ENCODE measurements at regions not wholly inside any gene's neighbourhood (a gene's known extent, or its start where the extent isn't known, plus 50 kb on each side); places are given as distances from the start of the nearest gene placed in this dataset.

GRCh38 chr5:67880876-67881275 lies 334.7 kb upstream of the PIK3R1 start:
- TF ChIP-seq CTCF (IDR thresholded peaks at IDR 0.05; ENCODE audit: low read depth, low read length): no peak
- no peak for DNase-seq
- H3K9me3 ChIP-seq (ENCODE audit: severe bottlenecking): no peaks in the 10 kb centered on the region
- H3K36me3 ChIP-seq: no peaks in the 10 kb centered on the region
- H3K27ac ChIP-seq: no peak overlapping the region
- no peaks in the 10 kb centered on the region for H3K27me3 ChIP-seq (ENCODE audit: insufficient read depth, low read depth, severe bottlenecking)
- no peak overlapping the region for H3K4me3 ChIP-seq (ENCODE audit: low read depth, low read length)

DNA sequence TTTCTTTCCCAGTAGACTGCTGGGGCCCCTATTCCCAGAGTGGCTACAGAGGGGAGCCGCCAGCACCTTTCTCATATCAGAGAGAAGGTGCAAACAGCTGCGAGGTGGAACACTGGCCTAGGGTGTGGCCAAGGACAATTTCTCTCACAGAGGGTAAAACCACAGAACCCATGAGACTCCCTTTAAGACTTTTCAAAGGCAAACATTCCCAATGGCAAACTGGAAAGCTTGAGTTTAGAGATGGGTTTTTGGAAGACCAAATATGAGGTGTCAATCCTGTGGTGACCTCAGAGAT lies 335.1 kb upstream of the PIK3R1 start:
- no peaks in the 10 kb centered on the region for H3K36me3 ChIP-seq
- no peaks in the 10 kb centered on the region for H3K27me3 ChIP-seq (ENCODE audit: insufficient read depth, low read depth, severe bottlenecking)
- TF ChIP-seq CTCF (IDR thresholded peaks at IDR 0.05; ENCODE audit: low read depth, low read length): no peak
- no peak overlapping the region for H3K27ac ChIP-seq
- H3K9me3 ChIP-seq (ENCODE audit: severe bottlenecking): no peaks in the 10 kb centered on the region
- no peak overlapping the region for H3K4me3 ChIP-seq (ENCODE audit: low read depth, low read length)
- DNase-seq: no peak

- Histone ChIP-seq H3K4me3 (ENCODE audit: low read depth, low read length) (no peak overlapping the region), H3K27me3 (ENCODE audit: insufficient read depth, low read depth, severe bottlenecking) (no peaks in the 10 kb centered on the region), H3K27ac (no peak overlapping the region), H3K9me3 (ENCODE audit: severe bottlenecking) (no peaks in the 10 kb centered on the region), H3K36me3 (no peaks in the 10 kb centered on the region)
- DNase-seq: no peak
- no peak for TF ChIP-seq CTCF (IDR thresholded peaks at IDR 0.05; ENCODE audit: low read depth, low read length)
Measured at GRCh38 chr5:67879620-67880510, 335.7 kb upstream of the PIK3R1 start.

DNA sequence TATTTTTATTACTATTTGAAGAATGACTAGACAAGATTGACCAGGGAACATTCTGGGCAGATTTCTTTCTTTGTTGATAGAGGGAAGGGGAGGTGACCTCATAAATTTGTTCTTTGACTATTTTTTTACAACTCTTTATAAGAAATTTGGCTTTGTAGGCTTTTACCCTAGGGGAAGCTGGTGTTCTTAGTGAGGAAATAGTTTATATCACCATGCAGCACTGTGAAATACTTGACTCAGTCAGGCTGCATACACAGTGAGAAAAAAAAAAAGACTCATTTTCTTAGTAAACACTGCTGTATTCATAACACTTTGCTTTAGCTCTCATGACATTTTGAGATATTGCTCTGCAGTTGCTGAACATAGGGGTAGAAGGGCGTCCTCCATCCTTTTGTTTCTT lies 336.6 kb upstream of the PIK3R1 start:
- no peak overlapping the region for H3K4me3 ChIP-seq (ENCODE audit: low read depth, low read length)

DNA sequence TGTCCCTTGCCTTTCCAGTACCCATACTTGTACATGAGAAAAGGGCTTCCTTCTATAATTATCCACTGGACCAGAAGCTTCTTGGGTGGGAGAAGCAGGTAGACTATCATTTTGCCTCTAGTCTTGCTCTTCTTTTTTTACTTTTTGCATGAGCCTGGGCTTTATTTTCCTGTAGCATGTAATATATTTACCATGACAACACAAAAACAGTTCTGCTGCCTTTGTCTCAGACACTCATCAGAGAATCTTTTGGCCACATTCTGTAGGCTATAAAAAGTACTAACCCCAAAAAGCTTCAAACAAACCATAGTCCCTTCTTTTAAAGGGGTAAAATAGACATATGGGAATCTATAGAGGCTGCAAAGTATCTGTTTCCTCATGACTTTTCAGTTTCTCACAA lies 339.2 kb upstream of the PIK3R1 start:
- no peak overlapping the region for H3K27ac ChIP-seq
- DNase-seq: no peak
- TF ChIP-seq CTCF (IDR thresholded peaks at IDR 0.05; ENCODE audit: low read depth, low read length): no peak

More for the DNA sequence above, 336.6 kb upstream of the PIK3R1 start:
- Histone ChIP-seq H3K27me3 (ENCODE audit: insufficient read depth, low read depth, severe bottlenecking) (no peaks in the 10 kb centered on the region), H3K9me3 (ENCODE audit: severe bottlenecking) (no peaks in the 10 kb centered on the region), H3K27ac (no peak overlapping the region), H3K36me3 (no peaks in the 10 kb centered on the region)
- DNase-seq: no peak
- no peak for TF ChIP-seq CTCF (IDR thresholded peaks at IDR 0.05; ENCODE audit: low read depth, low read length)

GRCh38 chr5:67875601-67876000 lies 340.0 kb upstream of the PIK3R1 start:
- Histone ChIP-seq H3K4me3 (ENCODE audit: low read depth, low read length) (no peak overlapping the region), H3K36me3 (no peaks in the 10 kb centered on the region), H3K9me3 (ENCODE audit: severe bottlenecking) (no peaks in the 10 kb centered on the region), H3K27ac (no peak overlapping the region), H3K27me3 (ENCODE audit: insufficient read depth, low read depth, severe bottlenecking) (no peaks in the 10 kb centered on the region)
- TF ChIP-seq CTCF (IDR thresholded peaks at IDR 0.05; ENCODE audit: low read depth, low read length): no peak
- DNase-seq: no peak

More for the DNA sequence above, 339.2 kb upstream of the PIK3R1 start:
- Histone ChIP-seq H3K27me3 (ENCODE audit: insufficient read depth, low read depth, severe bottlenecking) (no peaks in the 10 kb centered on the region), H3K9me3 (ENCODE audit: severe bottlenecking) (no peaks in the 10 kb centered on the region), H3K4me3 (ENCODE audit: low read depth, low read length) (no peak overlapping the region), H3K36me3 (no peaks in the 10 kb centered on the region)

Measured in WERI-Rb-1 (cell line).